ENCODE measurements at regions not wholly inside any gene's neighbourhood (a gene's known extent, or its start where the extent isn't known, plus 50 kb on each side); places are given as distances from the start of the nearest gene placed in this dataset.

DNA sequence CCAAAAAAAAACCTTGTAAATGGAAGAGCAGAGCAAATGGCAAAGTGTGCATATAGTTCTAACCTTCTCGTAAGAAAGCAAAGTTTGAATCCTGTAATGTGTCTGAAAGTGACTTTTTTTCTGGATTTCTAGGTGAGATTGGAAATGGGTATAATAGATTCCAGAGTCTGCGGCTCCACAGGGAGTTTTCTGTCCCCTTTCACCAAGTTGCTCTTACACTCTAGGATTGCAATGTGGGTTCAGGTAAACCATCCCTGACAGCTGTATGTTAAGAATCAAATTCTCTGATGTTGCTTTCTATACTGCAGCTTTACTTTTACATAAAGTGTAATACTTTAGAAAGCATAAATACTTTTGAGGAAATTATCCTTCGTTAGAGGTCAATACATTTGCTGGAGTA is 260.1 kb downstream of the PRL start:
- H3K27me3 ChIP-seq, result no peaks in the 10 kb centered on the region
- TF ChIP-seq POLR2A (IDR thresholded peaks at IDR 0.05), result no peak
- TF ChIP-seq POLR2AphosphoS5 (IDR thresholded peaks at IDR 0.05), result no peak
- TF ChIP-seq, protein P1, sequence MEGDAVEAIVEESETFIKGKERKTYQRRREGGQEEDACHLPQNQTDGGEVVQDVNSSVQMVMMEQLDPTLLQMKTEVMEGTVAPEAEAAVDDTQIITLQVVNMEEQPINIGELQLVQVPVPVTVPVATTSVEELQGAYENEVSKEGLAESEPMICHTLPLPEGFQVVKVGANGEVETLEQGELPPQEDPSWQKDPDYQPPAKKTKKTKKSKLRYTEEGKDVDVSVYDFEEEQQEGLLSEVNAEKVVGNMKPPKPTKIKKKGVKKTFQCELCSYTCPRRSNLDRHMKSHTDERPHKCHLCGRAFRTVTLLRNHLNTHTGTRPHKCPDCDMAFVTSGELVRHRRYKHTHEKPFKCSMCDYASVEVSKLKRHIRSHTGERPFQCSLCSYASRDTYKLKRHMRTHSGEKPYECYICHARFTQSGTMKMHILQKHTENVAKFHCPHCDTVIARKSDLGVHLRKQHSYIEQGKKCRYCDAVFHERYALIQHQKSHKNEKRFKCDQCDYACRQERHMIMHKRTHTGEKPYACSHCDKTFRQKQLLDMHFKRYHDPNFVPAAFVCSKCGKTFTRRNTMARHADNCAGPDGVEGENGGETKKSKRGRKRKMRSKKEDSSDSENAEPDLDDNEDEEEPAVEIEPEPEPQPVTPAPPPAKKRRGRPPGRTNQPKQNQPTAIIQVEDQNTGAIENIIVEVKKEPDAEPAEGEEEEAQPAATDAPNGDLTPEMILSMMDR (IDR thresholded peaks at IDR 0.05), result no peak
- no peak for DNase-seq (ENCODE audit: low spot score in 2 of 2)
- no peaks in the 10 kb centered on the region for H3K36me3 ChIP-seq
- no peak overlapping the region for H3K4me3 ChIP-seq
- peaks cover 5 to 10% of the 10 kb centered on the region in 2 donors for H3K9me3 ChIP-seq
- no peak overlapping the region for H3K27ac ChIP-seq
- no peaks in the 10 kb centered on the region for H3K4me1 ChIP-seq
- intact Hi-C loops (cut with DNase I; ENCODE audit: low total_unique reads), result no loop called here

DNA sequence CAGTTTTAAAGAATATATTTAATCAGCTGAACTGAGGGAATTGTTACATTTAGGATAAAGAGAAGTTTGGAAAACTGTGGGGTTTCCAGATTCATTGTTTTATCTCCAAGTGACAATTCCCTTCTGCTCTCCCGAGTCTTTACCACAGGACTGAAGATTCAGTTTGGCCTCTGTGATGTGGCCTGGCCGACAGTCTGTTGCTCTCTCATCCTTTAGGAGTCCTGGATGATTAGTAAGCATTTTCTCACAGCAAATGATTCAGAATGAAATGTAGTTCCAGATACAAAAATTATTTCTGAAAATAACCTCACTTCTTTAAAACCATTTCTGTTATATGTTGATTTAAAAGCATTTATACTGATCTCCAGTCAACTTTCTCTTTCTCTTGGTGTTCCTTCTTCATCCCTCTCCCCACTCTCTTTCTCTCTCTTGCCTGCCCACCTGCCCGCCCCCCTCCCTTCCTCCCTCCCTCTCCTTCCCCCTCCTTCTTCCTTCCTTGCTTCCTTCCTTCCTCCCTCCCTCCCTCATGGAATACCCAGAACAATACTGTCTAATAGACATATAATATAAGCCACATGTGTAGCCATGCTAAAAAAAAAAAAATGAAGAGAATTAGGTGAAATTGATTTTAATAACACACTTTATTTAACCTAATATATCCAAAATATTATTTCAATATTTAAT is 254.9 kb downstream of the PRL start:
- Histone ChIP-seq H3K36me3 (no peaks in the 10 kb centered on the region), H3K4me3 (no peak overlapping the region), H3K9me3 (peaks cover 5 to 10% of the 10 kb centered on the region in 2 donors), H3K27me3 (no peaks in the 10 kb centered on the region), H3K4me1 (peaks cover 0 to 4% of the 10 kb centered on the region in 2 donors), H3K27ac (peak overlapping the region in 1 of 2 donors; percentile 21)
- intact Hi-C loops (cut with DNase I; ENCODE audit: low total_unique reads), result no loop called here
- TF ChIP-seq POLR2AphosphoS5 (IDR thresholded peaks at IDR 0.05) (no peak), POLR2A (IDR thresholded peaks at IDR 0.05) (no peak)
- TF ChIP-seq, protein P1 (IDR thresholded peaks at IDR 0.05), result no peak
- no peak for DNase-seq (ENCODE audit: low spot score in 2 of 2)

DNA sequence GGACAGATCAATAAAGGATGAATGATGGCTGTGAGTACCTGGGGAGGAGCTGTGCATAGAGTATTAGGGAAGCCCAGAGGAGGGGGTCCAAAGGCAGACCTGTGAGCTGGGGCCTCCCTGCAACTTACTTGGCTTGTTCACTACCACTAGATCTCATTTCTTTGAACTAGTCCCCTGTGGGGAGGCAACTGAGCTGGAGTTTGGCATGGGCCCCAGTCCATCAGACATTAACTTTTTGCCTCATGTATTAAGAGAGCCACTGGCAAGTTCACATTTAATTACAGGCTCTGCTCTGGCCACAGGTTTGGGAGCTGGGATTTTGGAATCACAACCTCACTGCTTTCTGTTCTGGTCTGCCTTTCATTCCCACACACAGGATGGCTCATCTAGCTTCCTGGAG is 254.1 kb downstream of the PRL start:
- H3K4me1 ChIP-seq, result peaks cover 0 to 4% of the 10 kb centered on the region in 2 donors
- TF ChIP-seq, protein P1 (IDR thresholded peaks at IDR 0.05), result no peak
- no peak for TF ChIP-seq POLR2AphosphoS5 (IDR thresholded peaks at IDR 0.05)
- no peak for TF ChIP-seq POLR2A (IDR thresholded peaks at IDR 0.05)
- H3K9me3 ChIP-seq, result peaks cover 5 to 10% of the 10 kb centered on the region in 2 donors
- H3K4me3 ChIP-seq, result no peak overlapping the region
- H3K36me3 ChIP-seq, result no peaks in the 10 kb centered on the region
- DNase-seq (ENCODE audit: low spot score in 2 of 2), result no peak
- no peaks in the 10 kb centered on the region for H3K27me3 ChIP-seq
- H3K27ac ChIP-seq, result peak overlapping the region; percentile 75 to 87
- intact Hi-C loops (cut with DNase I; ENCODE audit: low total_unique reads), result no loop called here

DNA sequence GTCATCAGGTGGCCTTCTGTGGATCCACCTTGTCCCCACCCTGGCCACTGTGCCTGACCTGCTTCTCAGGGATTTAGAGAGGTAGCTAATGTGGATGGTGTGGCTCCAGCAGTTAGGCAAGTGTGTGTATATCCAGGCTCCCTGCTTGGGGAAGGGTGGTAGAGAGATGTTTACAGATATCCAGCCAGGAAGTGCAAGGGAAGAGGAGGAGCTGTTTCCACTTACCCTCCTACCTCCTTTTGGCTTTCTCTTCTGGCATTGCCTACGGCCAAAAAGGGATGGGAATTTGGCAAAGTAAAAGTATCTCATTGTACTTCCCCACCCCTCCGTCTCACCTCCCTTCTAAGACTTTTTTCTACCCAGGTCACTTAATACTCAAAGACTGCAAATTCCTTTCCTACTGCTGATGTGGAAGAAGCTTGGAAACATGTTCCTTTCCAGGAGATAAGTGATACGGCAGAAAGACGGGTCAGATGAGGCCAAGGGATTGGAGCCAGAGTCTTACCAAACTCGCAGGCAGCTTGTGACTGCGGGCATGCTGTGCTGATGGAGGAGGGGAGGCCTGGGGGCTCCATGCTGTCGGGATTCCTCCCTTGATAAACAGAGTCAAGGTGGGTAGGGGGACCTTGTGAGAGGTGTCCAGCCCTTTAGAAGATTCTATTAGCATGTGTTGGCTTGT is 253.4 kb downstream of the PRL start:
- Histone ChIP-seq H3K36me3 (no peaks in the 10 kb centered on the region), H3K4me1 (peaks cover 0 to 4% of the 10 kb centered on the region in 2 donors), H3K27me3 (no peaks in the 10 kb centered on the region), H3K27ac (peak overlapping the region; percentile 75 to 87), H3K9me3 (peaks cover 5 to 10% of the 10 kb centered on the region in 2 donors), H3K4me3 (peak overlapping the region in 2 of 3 donors; percentile 8 to 40)
- no peak for DNase-seq (ENCODE audit: low spot score in 2 of 2)
- intact Hi-C loops (cut with DNase I; ENCODE audit: low total_unique reads), result no loop called here
- TF ChIP-seq POLR2A (IDR thresholded peaks at IDR 0.05), result no peak
- peak in 2 of 3 donors; percentile 30 to 54 for TF ChIP-seq POLR2AphosphoS5 (IDR thresholded peaks at IDR 0.05)

DNA sequence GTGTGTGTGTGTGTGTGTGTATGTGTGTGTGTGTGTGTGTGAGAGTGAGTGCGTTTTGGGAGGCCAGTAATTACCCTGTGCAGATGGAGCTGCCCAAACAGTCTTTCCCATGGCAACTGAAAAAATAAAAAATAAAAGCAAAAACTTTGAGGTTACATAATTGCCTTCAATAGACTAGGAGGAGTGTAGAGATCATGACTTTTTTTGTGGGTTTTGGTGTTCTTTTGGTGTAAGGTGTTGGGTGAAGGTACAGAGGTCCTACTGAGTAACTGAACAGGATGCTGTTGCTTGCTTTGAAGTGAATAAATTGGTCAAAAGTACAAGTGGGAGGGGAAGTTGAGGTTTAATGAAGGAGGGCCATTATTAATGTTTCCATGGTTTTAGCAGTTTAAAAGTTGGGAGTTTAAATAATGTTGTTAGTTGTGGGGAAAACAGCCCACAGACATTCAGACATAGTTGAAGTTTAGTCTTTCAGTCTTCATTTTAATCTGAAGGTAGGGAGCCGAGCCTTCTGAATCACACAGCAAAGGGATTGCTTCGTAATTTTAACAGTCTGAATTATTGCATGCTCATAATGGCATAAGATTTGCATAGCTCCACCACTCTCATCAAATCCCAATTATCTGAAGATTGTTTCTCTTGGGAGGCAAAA is 251.4 kb downstream of the PRL start:
- no peak overlapping the region for H3K27ac ChIP-seq
- no peaks in the 10 kb centered on the region for H3K27me3 ChIP-seq
- no peaks in the 10 kb centered on the region for H3K36me3 ChIP-seq
- peaks cover 3 to 10% of the 10 kb centered on the region in 2 donors for H3K9me3 ChIP-seq
- TF ChIP-seq POLR2AphosphoS5 (IDR thresholded peaks at IDR 0.05) (no peak), POLR2A (IDR thresholded peaks at IDR 0.05) (no peak)
- TF ChIP-seq, protein P1 (IDR thresholded peaks at IDR 0.05), result no peak
- DNase-seq (ENCODE audit: low spot score in 2 of 2), result no peak
- peaks cover 0 to 4% of the 10 kb centered on the region in 2 donors for H3K4me1 ChIP-seq
- intact Hi-C loops (cut with DNase I; ENCODE audit: low total_unique reads), result no loop called here
- no peak overlapping the region for H3K4me3 ChIP-seq

All from breast epithelium (tissue), 4 donors.